Fibroblast of mammary gland (primary cell): ENCODE measurements at regions not wholly inside any gene's neighbourhood (a gene's known extent, or its start where the extent isn't known, plus 50 kb on each side); places are given as distances from the start of the nearest gene placed in this dataset.

Source experiments
- DNase-seq: peaks from one replicate; pipeline ENCODE4 v3.0.0-alpha.2; 2010; ENCODE audit warnings: low read depth
- H3K4me3 ChIP-seq: 2 replicates; pipeline ENCODE4 v1.5.1; 2011; ENCODE audit warnings: low read depth, mild to moderate bottlenecking, low read length, moderate library complexity; ENCODE audit not compliant: control insufficient read depth
- TF ChIP-seq, protein P1 (sequence below): conservative IDR thresholded peaks from 2 replicates; pipeline ENCODE4 v1.5.1; 2011; ENCODE audit warnings: low read depth, low read length, inconsistent platforms; ENCODE audit not compliant: control insufficient read depth, insufficient read depth

DNA sequence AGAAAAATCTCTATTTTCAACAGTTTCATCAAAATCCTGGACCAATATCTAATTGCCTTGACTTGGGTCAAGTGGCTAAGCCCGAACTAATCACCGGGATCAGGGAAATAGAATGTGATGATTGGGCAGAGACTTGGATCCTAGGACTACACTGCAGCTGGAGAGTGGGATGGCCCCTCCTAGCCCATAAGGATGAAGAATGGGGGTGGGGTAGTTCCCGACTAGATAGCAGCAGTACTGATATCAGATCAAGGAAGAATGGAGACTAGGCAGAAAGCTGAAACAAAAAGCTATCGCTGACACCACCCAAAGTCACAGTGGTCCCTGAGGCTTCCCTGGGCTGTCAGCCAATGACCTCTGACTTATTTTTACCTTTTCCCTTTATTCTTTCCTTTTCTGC lies 160.4 kb upstream of the PHYHIPL start:
- H3K4me3 ChIP-seq: no peak overlapping the region
- TF ChIP-seq, protein P1, sequence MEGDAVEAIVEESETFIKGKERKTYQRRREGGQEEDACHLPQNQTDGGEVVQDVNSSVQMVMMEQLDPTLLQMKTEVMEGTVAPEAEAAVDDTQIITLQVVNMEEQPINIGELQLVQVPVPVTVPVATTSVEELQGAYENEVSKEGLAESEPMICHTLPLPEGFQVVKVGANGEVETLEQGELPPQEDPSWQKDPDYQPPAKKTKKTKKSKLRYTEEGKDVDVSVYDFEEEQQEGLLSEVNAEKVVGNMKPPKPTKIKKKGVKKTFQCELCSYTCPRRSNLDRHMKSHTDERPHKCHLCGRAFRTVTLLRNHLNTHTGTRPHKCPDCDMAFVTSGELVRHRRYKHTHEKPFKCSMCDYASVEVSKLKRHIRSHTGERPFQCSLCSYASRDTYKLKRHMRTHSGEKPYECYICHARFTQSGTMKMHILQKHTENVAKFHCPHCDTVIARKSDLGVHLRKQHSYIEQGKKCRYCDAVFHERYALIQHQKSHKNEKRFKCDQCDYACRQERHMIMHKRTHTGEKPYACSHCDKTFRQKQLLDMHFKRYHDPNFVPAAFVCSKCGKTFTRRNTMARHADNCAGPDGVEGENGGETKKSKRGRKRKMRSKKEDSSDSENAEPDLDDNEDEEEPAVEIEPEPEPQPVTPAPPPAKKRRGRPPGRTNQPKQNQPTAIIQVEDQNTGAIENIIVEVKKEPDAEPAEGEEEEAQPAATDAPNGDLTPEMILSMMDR: no peak
- DNase-seq: no peak

DNA sequence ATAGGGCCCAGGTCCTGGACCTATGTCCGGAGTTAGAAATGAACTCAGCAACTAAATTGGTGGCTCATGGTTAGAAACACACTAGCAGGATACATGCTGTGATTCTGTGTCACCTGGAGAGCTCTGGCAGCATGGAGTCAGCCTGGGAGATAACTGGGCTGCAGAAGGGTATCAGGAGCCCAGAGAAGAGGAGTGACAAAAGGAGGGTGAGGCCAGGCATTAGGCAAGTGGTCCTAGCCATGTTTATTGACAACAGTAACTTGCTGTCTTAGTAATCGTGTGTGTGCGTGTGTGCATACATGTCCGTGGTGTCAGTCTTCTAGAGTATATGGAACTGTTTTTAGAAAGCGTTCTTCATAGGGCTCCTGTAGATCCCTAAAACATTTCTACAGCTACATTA lies 157.5 kb upstream of the PHYHIPL start:
- DNase-seq: peak; percentile 17
- H3K4me3 ChIP-seq: no peak overlapping the region
- TF ChIP-seq, protein P1: no peak

DNA sequence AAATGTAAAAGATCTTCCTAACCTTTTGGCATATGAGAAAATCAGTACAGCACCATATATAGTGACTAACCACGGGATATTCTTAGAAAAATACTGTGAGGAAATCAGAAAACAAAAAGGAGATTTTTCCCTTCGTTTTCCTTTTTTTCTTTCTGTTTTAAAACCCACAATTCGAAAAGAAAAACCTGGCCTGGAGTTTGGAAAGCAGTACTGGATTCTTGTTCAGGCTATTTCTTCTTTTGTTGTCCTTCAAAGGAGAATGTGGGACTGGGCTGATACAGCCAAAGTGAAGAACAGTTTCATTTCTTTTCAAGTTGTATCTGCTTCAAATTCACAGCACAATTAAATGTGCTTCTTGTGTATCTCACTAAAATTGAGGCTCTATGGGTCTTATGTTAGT lies 156.8 kb upstream of the PHYHIPL start:
- DNase-seq: peak; percentile 23
- no peak overlapping the region for H3K4me3 ChIP-seq
- TF ChIP-seq, protein P1: no peak

DNA sequence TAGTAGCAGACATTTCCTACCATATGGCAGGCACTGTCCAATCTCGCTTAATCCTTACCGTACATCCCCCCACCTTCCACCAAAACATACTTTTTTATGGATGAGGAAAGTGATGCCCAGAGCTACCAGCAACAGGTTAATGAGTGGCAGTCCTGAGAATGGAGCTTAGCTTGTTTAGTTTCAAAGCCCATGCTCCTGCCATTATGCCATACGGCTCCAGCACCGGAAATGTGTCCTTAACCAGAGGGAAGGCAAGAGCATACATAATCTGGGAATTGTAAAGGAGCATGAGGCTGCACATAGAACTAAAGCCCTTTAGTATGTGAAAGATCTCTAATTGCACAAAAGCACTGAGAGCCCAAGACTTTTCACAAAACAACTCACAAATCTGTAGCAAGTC lies 155.9 kb upstream of the PHYHIPL start:
- H3K4me3 ChIP-seq: no peak overlapping the region
- no peak for DNase-seq
- TF ChIP-seq, protein P1: no peak

DNA sequence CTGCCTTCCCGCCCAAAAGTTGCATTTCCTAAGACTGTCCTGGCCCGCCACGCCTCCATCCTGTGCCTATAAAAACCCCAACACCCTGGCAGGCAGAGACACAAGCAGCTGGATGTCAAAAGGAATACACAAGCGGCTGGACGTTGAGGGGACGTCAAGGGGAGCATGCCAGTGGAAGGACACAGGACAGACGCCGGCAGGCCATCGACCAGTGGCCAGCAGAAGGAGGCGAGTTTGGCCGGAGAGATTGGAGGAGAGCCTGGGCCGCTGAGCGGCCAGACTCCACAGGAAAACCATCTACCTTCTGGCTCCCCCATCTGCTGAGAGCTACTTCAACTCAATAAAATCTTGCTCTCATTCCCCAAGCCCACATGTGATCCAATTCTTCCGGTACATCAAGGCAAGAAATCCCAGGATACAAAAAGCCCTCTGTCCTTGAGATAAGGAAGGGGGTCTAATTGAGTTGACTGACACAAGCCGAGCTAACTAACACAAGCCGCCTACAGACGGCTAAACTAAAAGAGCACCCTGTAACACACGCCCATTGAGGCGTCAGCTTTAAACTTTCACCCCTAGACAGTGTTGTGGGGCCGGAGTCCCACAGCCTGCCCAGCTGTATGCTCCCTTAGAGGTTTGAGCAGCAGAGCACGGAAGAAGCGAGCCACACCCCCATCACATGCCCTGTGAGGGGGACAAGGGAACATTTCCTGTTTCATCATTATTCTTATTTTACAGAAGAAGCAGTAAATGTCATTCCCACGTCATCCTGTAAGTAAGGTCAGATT lies 150.3 kb upstream of the PHYHIPL start:
- TF ChIP-seq, protein P1: no peak
- no peak overlapping the region for H3K4me3 ChIP-seq
- no peak for DNase-seq

DNA sequence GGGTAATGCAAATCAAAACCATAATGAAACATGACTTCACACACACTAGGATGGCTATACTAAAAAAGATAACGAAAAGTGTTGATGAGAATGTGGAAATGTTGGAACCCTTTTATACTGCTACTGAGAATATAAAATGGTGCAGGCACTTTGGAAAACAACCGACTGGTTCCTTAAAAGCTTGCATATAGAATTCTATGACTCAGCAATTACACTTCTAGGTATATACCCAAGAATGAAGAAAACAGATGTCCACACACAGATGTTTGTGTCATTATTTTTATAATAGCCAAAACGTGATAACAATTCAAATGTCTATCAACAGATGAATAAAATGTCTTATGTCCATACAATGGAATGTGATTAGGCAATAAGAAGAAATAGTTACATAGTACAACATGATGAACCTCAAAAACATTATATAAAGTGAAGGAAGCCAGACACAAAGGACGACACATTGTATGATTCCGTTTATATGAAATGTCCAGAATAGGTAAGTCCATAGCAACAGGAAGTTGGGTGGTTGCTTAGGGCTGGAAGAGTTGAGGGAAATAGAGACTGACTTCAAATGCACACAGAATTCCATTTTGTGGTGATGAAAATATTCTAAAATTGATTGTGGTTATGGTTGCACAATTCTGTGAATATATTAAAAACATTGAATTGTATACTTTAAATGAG lies 148.3 kb upstream of the PHYHIPL start:
- peak; percentile 44 for DNase-seq
- H3K4me3 ChIP-seq: no peak overlapping the region
- TF ChIP-seq, protein P1: no peak
